ENCODE measurements at regions not wholly inside any gene's neighbourhood (a gene's known extent, or its start where the extent isn't known, plus 50 kb on each side); places are given as distances from the start of the nearest gene placed in this dataset.

DNA sequence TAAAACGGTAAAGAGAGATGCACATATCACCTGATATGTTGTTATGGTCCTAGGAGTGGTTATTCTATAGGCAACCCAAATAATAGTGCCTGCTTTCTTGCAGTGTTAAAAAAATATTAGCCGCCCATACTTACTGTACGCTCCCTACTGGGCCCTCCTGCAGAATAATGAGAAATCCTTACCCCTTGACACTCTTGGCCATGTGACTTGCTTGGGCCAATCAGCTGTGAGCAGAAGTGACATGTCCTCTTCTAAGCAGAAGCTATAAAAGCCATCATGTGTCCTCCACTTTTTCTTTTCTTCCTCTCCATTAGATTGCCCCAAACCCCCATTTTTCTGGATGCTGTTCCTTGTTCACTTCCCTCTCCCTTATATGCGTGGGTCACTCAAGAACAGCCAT is 90.5 kb upstream of the SPRED2 start:
- no peak overlapping the region for H3K4me3 ChIP-seq (ENCODE audit: low read depth, low read length)
- TF ChIP-seq CTCF (IDR thresholded peaks at IDR 0.05; ENCODE audit: borderline replicate concordance, insufficient read depth, low read depth, low read length): no peak

GRCh38 chr2:65518751-65519150 is 86.4 kb upstream of the SPRED2 start:
- no peak overlapping the region for H3K4me3 ChIP-seq (ENCODE audit: low read depth, low read length)
- TF ChIP-seq CTCF (IDR thresholded peaks at IDR 0.05; ENCODE audit: borderline replicate concordance, insufficient read depth, low read depth, low read length): no peak

GRCh38 chr2:65514555-65515195 is 82.3 kb upstream of the SPRED2 start:
- H3K4me3 ChIP-seq (ENCODE audit: low read depth, low read length): no peak overlapping the region
- TF ChIP-seq CTCF (IDR thresholded peaks at IDR 0.05; ENCODE audit: borderline replicate concordance, insufficient read depth, low read depth, low read length): no peak

DNA sequence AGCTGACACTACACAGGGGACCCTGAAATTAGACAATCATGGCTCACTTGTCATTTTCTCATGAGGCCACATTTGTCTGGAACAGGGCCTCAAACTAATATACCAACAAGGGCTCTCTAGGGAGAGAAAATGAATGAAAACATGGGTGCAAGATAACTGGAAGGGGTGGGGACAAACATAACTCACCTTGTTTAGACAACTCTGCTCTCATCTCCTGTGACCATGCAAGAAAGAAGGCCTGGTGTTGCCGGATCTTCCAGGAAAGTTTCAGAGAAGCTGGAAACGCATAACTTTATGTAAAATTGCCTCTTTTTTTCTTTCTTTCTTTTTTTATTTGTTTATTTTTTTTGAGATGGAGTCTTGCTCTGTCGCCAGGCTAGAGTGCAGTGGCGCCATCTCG is 80.4 kb upstream of the SPRED2 start:
- no peak overlapping the region for H3K4me3 ChIP-seq (ENCODE audit: low read depth, low read length)
- no peak for TF ChIP-seq CTCF (IDR thresholded peaks at IDR 0.05; ENCODE audit: borderline replicate concordance, insufficient read depth, low read depth, low read length)

DNA sequence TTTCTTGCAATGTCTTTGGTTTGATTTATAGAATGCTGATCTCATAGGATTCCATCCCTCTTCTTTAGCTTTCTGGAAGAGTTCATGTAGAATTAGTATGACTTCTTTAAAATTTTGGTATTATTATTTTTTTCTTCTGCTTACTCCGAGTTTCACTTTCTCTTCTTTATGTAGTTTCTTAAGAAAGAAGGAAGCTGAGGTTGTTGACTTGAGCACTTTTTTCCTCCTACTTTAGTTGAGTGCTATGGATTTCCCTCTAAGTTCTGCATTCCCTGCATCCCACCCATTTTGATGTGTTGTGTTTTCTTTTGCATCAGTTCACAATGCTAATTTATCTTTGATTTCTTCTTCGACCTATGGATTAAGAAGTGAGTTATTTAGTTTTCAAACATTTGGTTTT is 78.9 kb upstream of the SPRED2 start:
- no peak overlapping the region for H3K4me3 ChIP-seq (ENCODE audit: low read depth, low read length)
- TF ChIP-seq CTCF (IDR thresholded peaks at IDR 0.05; ENCODE audit: borderline replicate concordance, insufficient read depth, low read depth, low read length): no peak

DNA sequence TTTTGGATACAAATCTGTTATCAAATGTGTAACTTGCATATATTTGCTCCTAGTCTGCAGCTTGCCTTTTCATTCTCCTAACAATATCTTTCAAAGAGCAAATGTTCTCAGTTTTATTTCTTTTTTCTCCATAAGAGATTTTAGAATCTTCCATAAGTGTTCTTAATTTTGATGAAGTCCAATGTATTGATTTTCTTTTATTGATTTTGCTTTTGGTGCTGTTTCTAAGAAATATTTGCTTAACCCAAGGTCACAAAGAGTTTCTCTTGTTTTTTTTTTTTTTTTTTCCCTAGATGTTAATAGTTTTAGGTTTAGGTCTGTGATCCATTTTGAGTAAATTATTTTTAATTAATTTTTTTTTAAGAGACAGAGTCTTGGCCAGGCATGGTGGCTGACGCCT is 75.8 kb upstream of the SPRED2 start:
- no peak for TF ChIP-seq CTCF (IDR thresholded peaks at IDR 0.05; ENCODE audit: borderline replicate concordance, insufficient read depth, low read depth, low read length)
- no peak overlapping the region for H3K4me3 ChIP-seq (ENCODE audit: low read depth, low read length)
